C1 segment of cervical spinal cord (tissue), 14 donors: ENCODE measurements at regions not wholly inside any gene's neighbourhood (a gene's known extent, or its start where the extent isn't known, plus 50 kb on each side); places are given as distances from the start of the nearest gene placed in this dataset.

ENCODE experiments used
- DNase-seq, 14 donors: peaks; one replicate each; lab custom pipeline; 2025; lab: John Stamatoyannopoulos, UW

GRCh38 chr4:147355032-147355656, 125.8 kb upstream of the EDNRA start:
- no peak for DNase-seq

GRCh38 chr4:147355847-147356246, 125.0 kb upstream of the EDNRA start:
- no peak for DNase-seq

- no peak for DNase-seq
These were observed 120.6 kb upstream of the EDNRA start for GRCh38 chr4:147360301-147360700.

GRCh38 chr4:147361726-147362125, 119.2 kb upstream of the EDNRA start:
- peak in 1 of 14 donors; percentile 3 for DNase-seq

- no peak for DNase-seq
These were observed 118.0 kb upstream of the EDNRA start for GRCh38 chr4:147362938-147363337.

DNA sequence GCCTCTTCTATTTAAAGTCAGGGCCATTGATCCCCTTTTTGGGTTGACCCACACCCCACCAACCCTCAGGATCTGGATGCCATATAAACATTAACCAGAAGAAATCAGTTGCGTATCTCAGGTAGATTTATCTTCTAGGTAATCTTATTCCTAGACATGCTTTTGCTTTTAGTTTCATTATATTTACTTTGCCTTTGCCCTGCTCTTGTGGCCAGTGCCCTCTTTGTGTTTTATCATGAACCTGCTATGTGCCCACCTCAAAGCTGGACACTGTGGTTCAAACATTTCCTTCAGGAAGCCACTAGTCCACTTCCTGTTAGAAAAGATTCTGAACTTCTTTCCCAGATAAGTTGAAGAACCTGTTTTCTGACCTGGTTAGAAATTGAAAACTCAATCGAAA, 117.4 kb upstream of the EDNRA start:
- no peak for DNase-seq

GRCh38 chr4:147365396-147365795, 115.5 kb upstream of the EDNRA start:
- DNase-seq, result no peak

DNA sequence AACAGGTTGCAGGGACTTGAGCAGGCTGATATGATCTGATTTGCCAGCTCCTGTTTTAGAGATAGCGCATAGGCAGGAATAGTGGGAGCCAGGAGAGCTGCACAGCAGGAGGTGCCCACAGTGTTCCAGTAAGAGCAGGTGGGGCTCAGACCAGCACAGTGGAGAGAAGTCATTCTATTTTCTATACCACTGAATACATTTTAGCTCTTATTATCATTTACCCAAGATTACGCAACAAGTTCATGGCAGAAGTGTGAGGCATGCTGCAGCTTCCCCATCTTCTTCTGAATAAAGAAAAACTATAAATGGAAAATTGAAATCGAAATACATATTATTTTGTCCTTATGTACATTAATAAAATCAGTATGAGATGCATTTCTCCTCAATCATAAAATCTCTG, 114.7 kb upstream of the EDNRA start:
- no peak for DNase-seq

GRCh38 chr4:147367891-147368290, 113.0 kb upstream of the EDNRA start:
- no peak for DNase-seq

- no peak for DNase-seq
These were observed 111.9 kb upstream of the EDNRA start for GRCh38 chr4:147368948-147369347.

- no peak for DNase-seq
These were observed 110.4 kb upstream of the EDNRA start for GRCh38 chr4:147370473-147370872.

- no peak for DNase-seq
These were observed 110.0 kb upstream of the EDNRA start for GRCh38 chr4:147370881-147371280.

GRCh38 chr4:147371661-147372060, 109.2 kb upstream of the EDNRA start:
- no peak for DNase-seq

GRCh38 chr4:147378780-147379179, 102.1 kb upstream of the EDNRA start:
- DNase-seq, result no peak

GRCh38 chr4:147381749-147382148, 99.1 kb upstream of the EDNRA start:
- DNase-seq, result no peak

DNA sequence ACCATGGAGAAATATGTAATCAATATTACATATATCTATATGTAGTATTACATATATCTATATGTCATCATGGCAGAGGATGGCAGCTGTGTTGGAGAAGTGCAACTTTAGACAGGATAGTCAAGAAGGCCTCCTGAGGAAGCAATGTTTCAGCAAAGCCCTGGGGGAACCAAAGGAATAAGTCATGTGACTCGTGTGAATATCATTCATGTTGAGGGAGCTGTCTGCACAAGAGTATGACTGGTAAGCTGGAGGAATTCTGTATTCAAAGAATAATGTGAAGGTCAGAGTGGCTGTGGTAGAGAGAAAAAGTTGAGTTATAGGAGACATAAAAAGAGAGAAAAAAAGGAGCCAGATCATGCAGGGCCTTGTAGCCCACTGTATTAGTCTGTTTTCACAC, 92.9 kb upstream of the EDNRA start:
- DNase-seq, result no peak

DNA sequence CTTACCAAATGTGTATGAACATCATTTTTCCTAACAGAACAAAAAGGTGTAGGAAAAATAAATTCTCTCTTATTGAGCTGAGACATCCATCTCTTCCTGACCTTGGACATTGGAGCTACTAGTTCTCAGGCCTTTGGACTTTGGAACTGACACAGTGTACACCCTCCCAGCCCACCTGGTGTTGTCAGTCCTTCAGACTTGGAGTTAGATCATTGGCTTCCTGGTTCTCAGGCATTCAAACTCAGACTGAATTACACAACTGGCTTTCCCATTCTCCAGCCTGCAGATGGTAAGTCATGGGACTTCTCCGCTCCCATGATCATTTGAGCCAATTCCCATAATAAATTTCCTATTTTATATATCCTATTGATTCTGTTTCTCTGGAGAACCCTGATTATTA, 84.8 kb upstream of the EDNRA start:
- DNase-seq, result no peak

GRCh38 chr4:147398556-147398955, 82.3 kb upstream of the EDNRA start:
- DNase-seq, result no peak

GRCh38 chr4:147400721-147401120, 80.2 kb upstream of the EDNRA start:
- DNase-seq, result no peak

DNA sequence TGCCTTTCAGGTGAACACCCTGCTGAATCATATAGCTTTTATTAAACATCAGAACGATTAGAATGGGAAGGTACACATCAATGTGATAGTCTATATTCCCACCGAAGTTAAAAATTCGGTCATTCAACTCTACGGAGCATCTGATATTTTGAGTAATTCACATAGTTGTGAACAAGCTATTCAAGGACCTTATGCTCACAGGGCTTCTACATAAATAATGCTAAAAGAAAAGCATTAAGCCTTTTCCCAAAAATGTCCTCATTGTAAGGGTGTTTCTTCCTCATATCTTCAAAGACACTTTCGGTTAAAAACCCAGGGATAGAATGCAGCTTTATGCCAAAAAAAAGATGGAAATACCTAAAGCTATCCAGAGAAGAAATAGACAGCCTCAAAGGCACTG, 79.7 kb upstream of the EDNRA start:
- no peak for DNase-seq

GRCh38 chr4:147407261-147408045, 73.4 kb upstream of the EDNRA start:
- DNase-seq, result no peak

GRCh38 chr4:147408189-147408588, 72.7 kb upstream of the EDNRA start:
- DNase-seq, result no peak

- no peak for DNase-seq
These were observed 71.5 kb upstream of the EDNRA start for GRCh38 chr4:147409350-147409749.
